B cell (primary cell): ENCODE measurements at regions not wholly inside any gene's neighbourhood (a gene's known extent, or its start where the extent isn't known, plus 50 kb on each side); places are given as distances from the start of the nearest gene placed in this dataset.

Experiments
- ATAC-seq: fragments of 200-7000 bp; cut with Tn5 transposase; one replicate; pipeline ENCODE4 v1.10.0; 2021; ENCODE audit warnings: low read depth, mild to moderate bottlenecking, moderate number of reproducible peaks, moderate library complexity
- CTCF ChIA-PET: fragments of 350-600 bp; sonication (Branson Sonifier 250); formaldehyde crosslinking; loops from one replicate; lab custom pipeline; 2021; ENCODE audit warnings: antibody characterized with exemption, inconsistent platforms; lab: Charles Lee
- POLR2A ChIA-PET: fragments of 350-600 bp; sonication (Branson Sonifier 250); formaldehyde crosslinking; loops from one replicate; lab custom pipeline; 2021; ENCODE audit warnings: antibody characterized with exemption; lab: Charles Lee
- DNase-seq: peaks from one replicate; pipeline ENCODE4 v3.0.0; 2013
- H2AFZ ChIP-seq: 2 replicates; pipeline ENCODE4 v1.6.1; 2012; ENCODE audit warnings: mild to moderate bottlenecking, low read depth, low read length; ENCODE audit not compliant: insufficient read depth, poor library complexity, severe bottlenecking
- H3K27ac ChIP-seq, 2 donors: 1 replicate in 1 of 2; 2 replicates in 1 of 2; pipeline ENCODE4 v1.5.1; 2012 to 2013; ENCODE audit warnings: low read length in 2 of 2, mild to moderate bottlenecking in 2 of 2, moderate library complexity in 1 of 2
- H3K27me3 ChIP-seq, 4 experiments: fragments of 200-600 bp in 1 of 4; sonication (generic) in 1 of 4; replicated peaks in 1 of 4; 1 replicate in 2 of 4; 2 replicates in 2 of 4; pipeline versions ENCODE4 v1.6.1 to v1.7.0; 2013 to 2016; ENCODE audit warnings: low read length in 3 of 4, mild to moderate bottlenecking in 2 of 4, mixed read lengths in 1 of 4, moderate library complexity in 1 of 4; ENCODE audit not compliant: insufficient read depth in 4 of 4, control insufficient read depth in 3 of 4; ENCODE audit errors: control extremely low read depth in 1 of 4
- H3K36me3 ChIP-seq, 2 experiments: replicated peaks in 1 of 2; 1 replicate in 1 of 2; 2 replicates in 1 of 2; pipeline versions ENCODE4 v1.6.1 to v1.7.1; 2013; ENCODE audit warnings: low read length in 1 of 2; ENCODE audit not compliant: insufficient read depth in 2 of 2, control insufficient read depth in 1 of 2; ENCODE audit errors: control extremely low read depth in 1 of 2, extremely low read depth in 1 of 2
- H3K4me1 ChIP-seq, 2 donors: fragments of 200-600 bp in 1 of 2; sonication (generic) in 1 of 2; 1 replicate in 1 of 2; 2 replicates in 1 of 2; pipeline versions ENCODE4 v1.5.1 to v1.6.1; 2013 to 2017; ENCODE audit warnings: low read length in 2 of 2; ENCODE audit not compliant: control insufficient read depth in 2 of 2, insufficient read depth in 2 of 2
- H3K4me2 ChIP-seq: replicated peaks from 2 replicates; pipeline ENCODE3; 2012; ENCODE audit warnings: mild to moderate bottlenecking, low read depth, low read length; ENCODE audit not compliant: poor library complexity, severe bottlenecking
- H3K4me3 ChIP-seq, 5 experiments: fragments of 200-600 bp in 1 of 5; sonication (generic) in 1 of 5; 1 replicate in 3 of 5; 2 replicates in 2 of 5; pipeline versions ENCODE4 v1.5.1 to v1.7.0; 2011 to 2016; ENCODE audit warnings: low read length in 4 of 5, mild to moderate bottlenecking in 4 of 5, low read depth in 2 of 5, control low read depth in 1 of 5, moderate library complexity in 1 of 5; ENCODE audit not compliant: insufficient read depth in 1 of 5; ENCODE audit errors: control extremely low read depth in 1 of 5, extremely low read depth in 1 of 5
- H3K79me2 ChIP-seq: fragments of 200-600 bp; sonication (generic); one replicate; pipeline ENCODE4 v1.6.0; 2016; ENCODE audit warnings: low read length; ENCODE audit not compliant: control insufficient read depth, insufficient read depth
- H3K9ac ChIP-seq: fragments of 200-600 bp; sonication (generic); 2 replicates; pipeline ENCODE4 v1.6.1; 2017; ENCODE audit warnings: mild to moderate bottlenecking, low read length, moderate library complexity
- H3K9me3 ChIP-seq, 3 donors: one replicate each; pipeline versions ENCODE4 v1.6.1 to v1.7.1; 2013; ENCODE audit warnings: low read length in 2 of 3; ENCODE audit not compliant: control insufficient read depth in 2 of 3, insufficient read depth in 1 of 3; ENCODE audit errors: control extremely low read depth in 1 of 3
- H4K20me1 ChIP-seq: 2 replicates; pipeline ENCODE4 v1.6.0; 2012; ENCODE audit warnings: mild to moderate bottlenecking, low read length; ENCODE audit not compliant: insufficient read depth, control insufficient read depth, poor library complexity, severe bottlenecking
- H3K27ac Mint-ChIP-seq: one replicate; pipeline ENCODE4 v1.8.0; 2021; ENCODE audit warnings: mixed read lengths
- H3K27me3 Mint-ChIP-seq: one replicate; pipeline ENCODE4 v1.8.0; 2021; ENCODE audit warnings: mixed read lengths
- H3K4me1 Mint-ChIP-seq: one replicate; pipeline ENCODE4 v1.8.0; 2021; ENCODE audit warnings: mixed read lengths
- H3K4me3 Mint-ChIP-seq: one replicate; pipeline ENCODE4 v1.8.0; 2021; ENCODE audit warnings: mixed read lengths
- H3K9me3 Mint-ChIP-seq: one replicate; pipeline ENCODE4 v1.8.0; 2022; ENCODE audit warnings: mixed read lengths; ENCODE audit not compliant: insufficient read depth
- EZH2 ChIP-seq: IDR thresholded peaks from 2 replicates; pipeline ENCODE4 v1.6.1; 2012; ENCODE audit warnings: borderline replicate concordance, low read depth, mild to moderate bottlenecking, moderate library complexity, low read length; ENCODE audit not compliant: insufficient read depth, poor library complexity, severe bottlenecking
- WGBS: methylation state at CpG from one replicate; pipeline ENCODE4 v1.1.5; 2013; ENCODE audit warnings: missing lambda C conversion rate; ENCODE audit not compliant: insufficient coverage; 5-methylcytosine and 5-hydroxymethylcytosine counted together
- intact Hi-C: fragments of 100-400 bp; cut with micrococcal nuclease; formaldehyde crosslinking; loops from one replicate; pipeline ENCODE4 v1.10.0; 2022
- TF ChIP-seq, protein P1 (sequence below): fragments of 200-600 bp; IDR thresholded peaks from one replicate; pipeline ENCODE4 v1.8.0; 2022; ENCODE audit warnings: antibody characterized with exemption, mild to moderate bottlenecking

DNA sequence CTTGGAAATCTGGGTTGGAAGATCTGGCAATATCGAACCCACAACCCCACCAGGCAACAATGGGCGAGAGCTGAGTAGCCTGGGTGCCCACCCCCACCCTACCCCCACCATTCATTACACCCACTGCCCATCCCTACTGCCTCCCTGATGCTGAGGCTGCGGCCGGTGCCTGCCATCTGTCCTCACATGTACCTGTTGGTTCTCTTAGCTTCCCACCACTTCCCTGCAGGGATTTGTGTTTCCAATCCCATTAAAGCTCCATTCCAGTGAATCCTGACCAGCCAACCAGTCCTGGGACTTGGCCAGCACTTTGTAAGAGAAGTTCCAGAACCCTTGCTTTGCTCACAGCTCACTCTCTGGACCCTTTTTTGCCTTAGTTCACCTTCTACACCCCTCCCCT is 163.0 kb upstream of the SH3BP4 start:
- intact Hi-C loops = no loop called here
- Histone ChIP-seq H3K4me1 (no peaks in the 10 kb centered on the region), H3K9ac (no peak overlapping the region), H3K27ac (no peak overlapping the region), H3K79me2 (no peaks in the 10 kb centered on the region), H3K4me3 (no peak overlapping the region), H2AFZ (no peak overlapping the region), H3K27me3 (peaks cover 0 to 6% (median 0%) of the 10 kb centered on the region in 4 experiments), H3K9me3 (peaks cover 0 to 14% (median 0%) of the 10 kb centered on the region in 3 donors), H3K36me3 (no peaks in the 10 kb centered on the region), H3K4me2 (no peak overlapping the region), H4K20me1 (no peaks in the 10 kb centered on the region)
- CTCF ChIA-PET = no interaction called here
- DNase-seq = no peak
- TF ChIP-seq, protein P1, sequence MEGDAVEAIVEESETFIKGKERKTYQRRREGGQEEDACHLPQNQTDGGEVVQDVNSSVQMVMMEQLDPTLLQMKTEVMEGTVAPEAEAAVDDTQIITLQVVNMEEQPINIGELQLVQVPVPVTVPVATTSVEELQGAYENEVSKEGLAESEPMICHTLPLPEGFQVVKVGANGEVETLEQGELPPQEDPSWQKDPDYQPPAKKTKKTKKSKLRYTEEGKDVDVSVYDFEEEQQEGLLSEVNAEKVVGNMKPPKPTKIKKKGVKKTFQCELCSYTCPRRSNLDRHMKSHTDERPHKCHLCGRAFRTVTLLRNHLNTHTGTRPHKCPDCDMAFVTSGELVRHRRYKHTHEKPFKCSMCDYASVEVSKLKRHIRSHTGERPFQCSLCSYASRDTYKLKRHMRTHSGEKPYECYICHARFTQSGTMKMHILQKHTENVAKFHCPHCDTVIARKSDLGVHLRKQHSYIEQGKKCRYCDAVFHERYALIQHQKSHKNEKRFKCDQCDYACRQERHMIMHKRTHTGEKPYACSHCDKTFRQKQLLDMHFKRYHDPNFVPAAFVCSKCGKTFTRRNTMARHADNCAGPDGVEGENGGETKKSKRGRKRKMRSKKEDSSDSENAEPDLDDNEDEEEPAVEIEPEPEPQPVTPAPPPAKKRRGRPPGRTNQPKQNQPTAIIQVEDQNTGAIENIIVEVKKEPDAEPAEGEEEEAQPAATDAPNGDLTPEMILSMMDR = no peak
- no peak for TF ChIP-seq EZH2
- Mint-ChIP-seq H3K4me1 (no peaks in the 10 kb centered on the region), H3K27ac (no peak overlapping the region), H3K27me3 (peaks cover 20% of the 10 kb centered on the region), H3K9me3 (peaks cover 3% of the 10 kb centered on the region), H3K4me3 (no peak overlapping the region)
- no peak for ATAC-seq
- POLR2A ChIA-PET = no interaction called here
- WGBS = 61% methylated on average over 4 of the region's 4 CpGs

DNA sequence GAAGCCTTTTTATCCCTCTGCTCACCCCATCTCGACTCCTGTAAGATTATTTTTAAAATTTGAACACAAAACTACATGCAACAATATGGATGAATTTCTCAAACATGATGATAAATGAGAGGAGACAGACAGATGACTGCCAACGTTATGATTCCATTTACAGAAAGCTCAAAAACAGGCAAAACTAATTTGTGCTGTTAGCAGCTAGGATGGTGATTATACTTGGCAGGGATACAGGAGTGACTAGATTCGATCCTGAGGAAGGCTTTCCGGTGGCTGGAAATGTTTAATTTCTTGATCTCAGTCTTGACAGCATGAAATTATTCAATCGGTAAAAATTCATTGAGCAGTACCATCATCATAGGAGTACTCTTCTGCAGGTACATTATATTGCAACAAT is 163.4 kb upstream of the SH3BP4 start:
- Mint-ChIP-seq H3K4me1 (no peaks in the 10 kb centered on the region), H3K9me3 (peaks cover 7% of the 10 kb centered on the region), H3K4me3 (no peak overlapping the region), H3K27me3 (peaks cover 20% of the 10 kb centered on the region), H3K27ac (no peak overlapping the region)
- no peak for TF ChIP-seq EZH2
- TF ChIP-seq, protein P1 = no peak
- no peaks in the 10 kb centered on the region for H3K4me1 ChIP-seq
- ChIA-PET CTCF (no interaction called here), POLR2A (no interaction called here)
- H2AFZ ChIP-seq = no peak overlapping the region
- H3K36me3 ChIP-seq = no peaks in the 10 kb centered on the region
- H3K9ac ChIP-seq = no peak overlapping the region
- ATAC-seq (no peak), DNase-seq (no peak)
- WGBS = 92% methylated on average over 2 of the region's 5 CpGs
- H3K27ac ChIP-seq = no peak overlapping the region
- H3K4me3 ChIP-seq = no peak overlapping the region
- H3K79me2 ChIP-seq = no peaks in the 10 kb centered on the region
- H3K4me2 ChIP-seq = no peak overlapping the region
- intact Hi-C loops = no loop called here
- H3K9me3 ChIP-seq = peaks cover 0 to 14% (median 0%) of the 10 kb centered on the region in 3 donors
- H4K20me1 ChIP-seq = no peaks in the 10 kb centered on the region
- peaks cover 0 to 6% (median 0%) of the 10 kb centered on the region in 4 experiments for H3K27me3 ChIP-seq
